Stomach (tissue), 8 donors: ENCODE measurements at regions not wholly inside any gene's neighbourhood (a gene's known extent, or its start where the extent isn't known, plus 50 kb on each side); places are given as distances from the start of the nearest gene placed in this dataset.

Source experiments
- DNase-seq, 2 donors: peaks; one replicate each; pipeline versions ENCODE4 v3.0.0 to v3.0.0-alpha.2; 2013 to 2019
- H3K27ac ChIP-seq, 5 donors: fragments of 200-600 bp in 4 of 5; sonication (generic) in 4 of 5; one replicate each; pipeline ENCODE4 v1.5.1; 2013 to 2019; ENCODE audit warnings: mild to moderate bottlenecking in 1 of 5, moderate library complexity in 1 of 5
- H3K27me3 ChIP-seq, 3 donors: fragments of 200-600 bp; sonication (generic); one replicate each; pipeline ENCODE4 v1.5.1; 2017 to 2019; ENCODE audit warnings: mixed run types in 1 of 3
- H3K36me3 ChIP-seq, 4 donors: fragments of 200-600 bp; sonication (generic); 1 replicate in 3 of 4; 2 replicates in 1 of 4; pipeline ENCODE4 v1.5.1; 2016 to 2019
- H3K4me1 ChIP-seq, 4 donors: fragments of 200-600 bp; sonication (generic); one replicate each; pipeline ENCODE4 v1.5.1; 2016 to 2019
- H3K4me3 ChIP-seq, 4 donors: fragments of 200-600 bp; sonication (generic) in 3 of 4; one replicate each; pipeline ENCODE4 v1.5.1; 2016 to 2019; ENCODE audit warnings: mild to moderate bottlenecking in 1 of 4
- H3K9me3 ChIP-seq, 4 donors: fragments of 200-600 bp; sonication (generic); one replicate each; pipeline ENCODE4 v1.5.1; 2016 to 2019
- CTCF ChIP-seq, 7 experiments: fragments of 450-650 bp in 4 of 7; fragments of 200-600 bp in 3 of 7; sonication (generic) in 3 of 7; IDR thresholded peaks; one replicate each; pipeline ENCODE4 v1.5.1; 2016 to 2019; ENCODE audit warnings: antibody characterized with exemption in 7 of 7, control low read depth in 2 of 7, mild to moderate bottlenecking in 1 of 7
- EP300 ChIP-seq: sonication (generic); formaldehyde crosslinking; IDR thresholded peaks from one replicate; pipeline ENCODE4 v1.6.1; 2017; ENCODE audit warnings: antibody characterized with exemption
- POLR2A ChIP-seq, 4 donors: fragments of 450-650 bp; IDR thresholded peaks; one replicate each; pipeline ENCODE4 v1.6.1; 2016; ENCODE audit warnings: antibody characterized with exemption in 4 of 4, control low read depth in 2 of 4, mild to moderate bottlenecking in 1 of 4, moderate library complexity in 1 of 4
- POLR2AphosphoS5 ChIP-seq, 3 donors: sonication (generic); formaldehyde crosslinking; IDR thresholded peaks; one replicate each; pipeline ENCODE4 v1.6.1; 2016; ENCODE audit warnings: antibody characterized with exemption in 3 of 3
- WGBS, 5 donors: extraction: QIAGEN DNeasy Blood & Tissue Kit in 3 of 5; methylation state at CpG; one replicate each; pipeline versions ENCODE4 v1.1.5 to v1.1.7; 2013 to 2018; 5-methylcytosine and 5-hydroxymethylcytosine counted together
- intact Hi-C: fragments of 100-400 bp; cut with DNase I; formaldehyde crosslinking; loops from one replicate; pipeline ENCODE4 v1.15.1; 2023; ENCODE audit warnings: low total_unique reads
- donor health status: healthy with polysubstance abuse.
- donor health status: Bipolar disorder and iron deficiency.
- donor health status: healthy.

GRCh38 chrX:10787264-10787663 lies 166.9 kb upstream of the MID1 start:
- Histone ChIP-seq H3K27me3 (no peaks in the 10 kb centered on the region), H3K4me1 (no peaks in the 10 kb centered on the region), H3K9me3 (no peaks in the 10 kb centered on the region), H3K36me3 (no peaks in the 10 kb centered on the region), H3K4me3 (no peak overlapping the region), H3K27ac (no peak overlapping the region)
- DNase-seq = no peak
- intact Hi-C loops = no loop called here
- WGBS, 5 donors = 82 to 97% (median 88%) methylated on average over 4 of the region's 4 CpGs
- TF ChIP-seq EP300 = no peak
- TF ChIP-seq POLR2AphosphoS5 (IDR thresholded peaks at IDR 0.05) = no peak
- TF ChIP-seq CTCF (IDR thresholded peaks at IDR 0.05) = no peak
- no peak for TF ChIP-seq POLR2A (IDR thresholded peaks at IDR 0.05)

GRCh38 chrX:10794203-10794630 lies 173.8 kb upstream of the MID1 start:
- H3K9me3 ChIP-seq = no peaks in the 10 kb centered on the region
- H3K4me3 ChIP-seq = no peak overlapping the region
- no peaks in the 10 kb centered on the region for H3K27me3 ChIP-seq
- no peak overlapping the region for H3K27ac ChIP-seq
- TF ChIP-seq POLR2AphosphoS5 (IDR thresholded peaks at IDR 0.05) (no peak), EP300 (no peak), CTCF (IDR thresholded peaks at IDR 0.05) (no peak), POLR2A (IDR thresholded peaks at IDR 0.05) (no peak)
- 56 to 67% (median 58%) methylated on average over 1 of the region's 1 CpG for WGBS, 5 donors
- no peaks in the 10 kb centered on the region for H3K36me3 ChIP-seq
- peak in 1 of 2 donors; percentile 11 for DNase-seq
- intact Hi-C loops = no loop called here
- peaks cover 0 to 10% (median 0%) of the 10 kb centered on the region in 4 donors for H3K4me1 ChIP-seq

GRCh38 chrX:10795721-10796120 lies 175.3 kb upstream of the MID1 start:
- WGBS, 5 donors = 22 to 50% (median 33%) methylated on average over 1 of the region's 1 CpG
- no peaks in the 10 kb centered on the region for H3K9me3 ChIP-seq
- no peaks in the 10 kb centered on the region for H3K27me3 ChIP-seq
- intact Hi-C loops = no loop called here
- TF ChIP-seq POLR2AphosphoS5 (IDR thresholded peaks at IDR 0.05) = no peak
- peak in 1 of 2 donors; percentile 9 for DNase-seq
- peaks cover 0 to 10% (median 0%) of the 10 kb centered on the region in 4 donors for H3K4me1 ChIP-seq
- H3K4me3 ChIP-seq = no peak overlapping the region
- no peak overlapping the region for H3K27ac ChIP-seq
- no peaks in the 10 kb centered on the region for H3K36me3 ChIP-seq

GRCh38 chrX:10797466-10797865 lies 177.1 kb upstream of the MID1 start:
- Histone ChIP-seq H3K9me3 (peaks cover 0 to 6% (median 2%) of the 10 kb centered on the region in 4 donors), H3K36me3 (no peaks in the 10 kb centered on the region), H3K4me1 (peaks cover 0 to 10% (median 0%) of the 10 kb centered on the region in 4 donors), H3K27me3 (no peaks in the 10 kb centered on the region), H3K4me3 (no peak overlapping the region), H3K27ac (no peak overlapping the region)
- no peak for DNase-seq
- 60 to 76% (median 63%) methylated on average over 3 to 4 of the region's 4 CpGs for WGBS, 5 donors
- intact Hi-C loops = no loop called here
- TF ChIP-seq EP300 (no peak), POLR2AphosphoS5 (IDR thresholded peaks at IDR 0.05) (no peak), POLR2A (IDR thresholded peaks at IDR 0.05) (no peak), CTCF (IDR thresholded peaks at IDR 0.05) (no peak)

- WGBS, 5 donors = 66 to 89% (median 82%) methylated on average over 2 to 3 of the region's 3 CpGs
- DNase-seq = no peak
- Histone ChIP-seq H3K4me3 (no peak overlapping the region), H3K27me3 (no peaks in the 10 kb centered on the region), H3K4me1 (peaks cover 0 to 10% (median 0%) of the 10 kb centered on the region in 4 donors), H3K27ac (no peak overlapping the region), H3K9me3 (peaks cover 0 to 6% (median 3%) of the 10 kb centered on the region in 4 donors), H3K36me3 (no peaks in the 10 kb centered on the region)
- no peak for TF ChIP-seq EP300
- no peak for TF ChIP-seq POLR2A (IDR thresholded peaks at IDR 0.05)
- no peak for TF ChIP-seq CTCF (IDR thresholded peaks at IDR 0.05)
- TF ChIP-seq POLR2AphosphoS5 (IDR thresholded peaks at IDR 0.05) = no peak
- intact Hi-C loops = no loop called here
These were observed 177.7 kb upstream of the MID1 start for GRCh38 chrX:10798041-10798440.
